GM19397 (cell line): ENCODE measurements at regions not wholly inside any gene's neighbourhood (a gene's known extent, or its start where the extent isn't known, plus 50 kb on each side); places are given as distances from the start of the nearest gene placed in this dataset.
"Not testable (repeated sequence)": the region's sequence is repeated elsewhere in the genome, so short reads cannot be mapped to it uniquely, and the experiment has no call there.

Source experiments
- ATAC-seq: cut with Tn5 transposase; IDR thresholded peaks from one replicate; pipeline ENCODE4 v1.9.1; 2021; ENCODE audit warnings: mild to moderate bottlenecking, moderate library complexity; ENCODE audit not compliant: unreplicated experiment

- ATAC-seq = no peak
These were observed 323.6 kb upstream of the PRR16 start for GRCh38 chr5:120140501-120140900.

DNA sequence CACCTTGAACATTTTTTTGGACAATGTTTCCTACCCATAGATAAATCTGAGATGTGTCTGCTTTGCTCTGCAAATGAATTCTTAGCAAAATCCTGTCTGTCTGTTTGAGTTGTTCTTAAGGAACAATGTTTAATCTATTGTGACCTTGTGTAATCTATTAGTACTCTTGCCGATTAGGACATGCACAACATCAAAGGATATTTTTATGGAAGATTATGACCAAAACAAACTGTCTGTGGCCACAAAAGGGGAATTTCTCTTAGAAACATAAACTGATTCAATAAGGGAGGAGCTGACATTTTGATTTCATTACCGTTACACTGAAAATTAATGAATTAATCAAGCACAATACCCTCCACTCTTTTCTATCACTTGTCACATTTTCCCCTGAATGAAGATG, 323.0 kb upstream of the PRR16 start:
- no peak for ATAC-seq

- ATAC-seq = no peak
These were observed 317.3 kb upstream of the PRR16 start for GRCh38 chr5:120146787-120147186.

DNA sequence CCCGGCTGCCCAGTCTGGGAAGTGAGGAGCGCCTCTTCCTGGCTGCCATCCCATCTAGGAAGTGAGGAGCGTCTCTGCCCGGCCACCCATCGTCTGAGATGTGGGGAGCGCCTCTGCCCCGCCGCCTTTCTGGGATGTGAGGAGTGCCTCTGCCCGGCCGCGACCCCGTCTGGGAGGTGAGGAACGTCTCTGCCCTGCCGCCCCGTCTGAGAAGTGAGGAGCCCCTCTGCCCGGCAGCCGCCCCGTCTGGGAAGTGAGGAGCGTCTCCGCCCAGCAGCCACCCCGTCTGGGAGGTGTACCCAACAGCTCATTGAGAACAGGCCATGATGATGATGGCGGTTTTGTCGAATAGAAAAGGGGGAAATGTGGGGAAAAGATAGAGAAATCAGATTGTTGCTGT, 316.2 kb upstream of the PRR16 start:
- not testable (repeated sequence) for ATAC-seq

GRCh38 chr5:120150770-120151169, 313.3 kb upstream of the PRR16 start:
- no peak for ATAC-seq

- no peak for ATAC-seq
These were observed 312.9 kb upstream of the PRR16 start for GRCh38 chr5:120151181-120151580.

DNA sequence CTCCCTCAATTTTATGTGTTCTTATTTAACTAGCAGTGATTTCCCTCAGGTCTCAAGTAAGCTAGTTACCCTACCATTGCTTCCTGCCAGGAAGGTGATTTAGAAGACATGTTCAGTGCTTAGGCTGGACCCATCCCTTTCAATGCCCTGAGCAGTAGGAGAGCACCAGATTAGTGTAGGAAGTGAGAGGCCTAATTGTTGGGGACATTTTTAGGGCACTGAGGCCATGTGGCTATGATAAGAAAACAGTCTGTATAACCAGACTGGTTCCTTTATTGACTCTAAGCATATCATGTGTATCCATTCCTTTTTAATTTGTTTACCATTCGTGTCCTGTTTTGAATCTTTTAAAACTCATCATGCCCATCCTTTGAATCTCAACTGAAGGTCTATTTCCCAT, 312.3 kb upstream of the PRR16 start:
- ATAC-seq = no peak

GRCh38 chr5:120152472-120152871, 311.6 kb upstream of the PRR16 start:
- ATAC-seq = no peak

- ATAC-seq = no peak
These were observed 311.2 kb upstream of the PRR16 start for GRCh38 chr5:120152931-120153330.

DNA sequence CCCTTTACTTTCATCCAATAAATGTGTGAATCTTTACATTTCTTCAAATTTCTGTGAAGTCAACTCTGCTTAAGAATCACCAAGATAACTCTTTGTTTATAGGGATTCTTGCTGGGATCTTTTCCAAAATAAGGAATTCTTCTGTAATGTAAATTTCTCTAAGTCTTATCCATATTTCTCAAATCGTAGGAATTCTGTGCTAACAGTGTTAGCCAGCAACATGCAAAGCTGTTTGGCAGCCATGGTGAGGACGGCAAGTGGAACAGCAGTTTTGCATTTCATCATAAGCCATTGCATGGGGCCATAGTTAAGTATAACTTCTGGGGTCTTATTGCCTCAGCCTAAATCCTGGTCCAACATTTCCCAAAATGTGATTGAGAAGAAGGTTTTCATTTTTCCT, 310.5 kb upstream of the PRR16 start:
- ATAC-seq = no peak

DNA sequence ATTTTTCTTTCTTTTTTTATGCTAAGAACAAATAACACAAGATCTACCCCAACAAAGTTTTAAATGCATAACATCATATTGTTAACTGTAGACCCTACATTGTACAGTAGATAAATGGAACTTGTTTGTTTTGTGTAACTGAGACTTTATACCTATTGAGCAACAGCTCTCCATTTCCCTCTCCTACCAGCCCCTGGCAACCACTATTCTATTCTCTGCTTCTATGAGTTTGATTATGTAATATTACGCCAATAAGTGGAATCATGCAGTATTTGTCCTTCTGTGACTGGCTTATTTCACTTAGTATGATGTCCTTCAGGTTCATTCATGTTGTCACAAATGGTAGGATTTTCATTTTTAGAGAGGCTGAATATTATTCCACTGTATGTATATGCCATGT, 308.2 kb upstream of the PRR16 start:
- ATAC-seq = no peak

DNA sequence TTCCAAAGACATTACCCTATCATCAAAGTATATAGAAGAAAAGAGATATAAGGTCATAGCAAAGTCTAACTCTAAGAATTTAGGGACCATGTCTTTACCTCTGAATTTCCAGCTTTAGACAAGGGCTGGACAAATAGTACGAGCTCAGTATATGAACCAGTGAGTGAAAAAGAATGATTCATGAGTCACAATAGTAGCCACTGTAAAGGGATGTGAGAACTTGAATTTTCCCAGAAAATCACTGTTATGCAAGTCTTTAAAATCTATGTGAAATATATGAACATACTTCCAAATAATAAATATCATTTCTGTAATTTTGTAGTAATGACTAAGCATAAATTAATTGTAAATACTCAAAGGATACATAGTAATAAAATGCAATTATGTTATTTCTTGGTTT, 305.9 kb upstream of the PRR16 start:
- ATAC-seq = no peak

DNA sequence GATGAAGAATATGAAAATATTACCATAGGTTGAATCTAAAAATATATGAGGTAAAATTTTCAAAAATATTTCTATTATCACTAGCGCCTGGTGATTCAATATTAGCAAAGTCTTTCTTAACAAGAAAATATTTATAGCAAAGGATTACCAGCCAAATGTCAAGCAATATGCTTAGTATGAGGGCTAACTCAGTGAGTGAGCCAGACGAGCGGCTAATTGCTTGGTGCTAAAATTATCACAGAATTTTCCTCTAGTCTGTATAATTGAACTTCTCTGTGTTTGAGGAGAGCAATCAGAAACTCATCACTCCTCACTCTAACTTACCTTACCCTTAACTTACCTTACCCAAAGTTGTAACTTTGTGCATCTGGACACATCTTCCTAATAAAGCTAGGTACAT, 304.9 kb upstream of the PRR16 start:
- no peak for ATAC-seq

DNA sequence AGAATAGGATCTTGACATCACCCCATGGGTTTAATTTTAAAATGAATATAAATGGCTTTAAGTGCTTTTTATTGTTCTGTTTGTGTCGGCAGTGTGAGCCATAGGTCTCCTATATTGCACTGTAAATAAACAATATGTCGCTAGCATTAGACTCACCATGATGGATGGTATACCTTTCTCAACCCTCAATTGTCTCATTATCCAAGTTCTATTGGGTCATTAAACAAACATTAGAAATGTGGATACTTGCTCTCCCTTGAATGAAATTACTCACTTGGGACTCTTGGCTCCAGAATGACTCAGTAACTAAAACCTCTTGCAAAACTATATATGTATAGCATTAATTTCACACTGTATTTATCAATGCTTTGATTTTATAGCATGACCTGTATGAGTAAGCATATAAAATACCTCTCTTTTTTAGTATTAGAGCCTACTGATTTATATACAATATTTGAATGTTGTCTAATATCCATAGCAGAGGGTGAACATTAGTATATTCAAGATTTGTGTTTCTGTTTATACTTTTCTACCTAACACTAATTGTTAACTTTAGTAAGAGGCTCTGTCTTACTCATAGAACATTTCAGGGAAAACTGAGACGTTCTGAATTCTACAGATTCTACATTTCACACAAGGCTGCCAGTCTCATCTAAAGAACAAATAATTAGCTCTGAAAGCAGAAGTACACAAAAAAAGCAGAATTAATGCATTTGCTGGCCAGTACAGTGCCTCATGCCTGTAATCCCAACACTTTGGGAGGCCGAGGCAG, 303.8 kb upstream of the PRR16 start:
- ATAC-seq = no peak

GRCh38 chr5:120162321-120162720, 301.8 kb upstream of the PRR16 start:
- ATAC-seq = no peak

- no peak for ATAC-seq
These were observed 300.1 kb upstream of the PRR16 start for GRCh38 chr5:120164037-120164436.

DNA sequence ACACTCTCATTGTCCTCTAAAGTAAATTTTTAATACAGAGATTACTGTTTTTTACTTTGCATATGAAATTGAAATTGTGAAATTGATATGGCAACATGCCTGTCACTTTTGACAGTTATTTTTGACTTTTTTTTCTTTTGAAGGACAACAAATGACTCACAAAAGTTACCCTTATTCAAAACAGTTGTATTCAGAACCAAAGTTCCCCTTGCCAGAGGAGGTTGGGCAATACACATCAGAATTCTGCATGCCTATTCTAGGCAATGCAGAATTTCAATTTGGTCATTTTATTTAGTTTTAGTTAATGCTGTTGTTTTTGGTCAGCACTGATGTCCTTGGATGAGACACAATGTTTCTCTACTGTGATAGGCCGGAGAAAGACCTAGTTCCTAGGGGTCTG, 299.1 kb upstream of the PRR16 start:
- ATAC-seq = no peak

GRCh38 chr5:120173125-120173524, 291.0 kb upstream of the PRR16 start:
- no peak for ATAC-seq

DNA sequence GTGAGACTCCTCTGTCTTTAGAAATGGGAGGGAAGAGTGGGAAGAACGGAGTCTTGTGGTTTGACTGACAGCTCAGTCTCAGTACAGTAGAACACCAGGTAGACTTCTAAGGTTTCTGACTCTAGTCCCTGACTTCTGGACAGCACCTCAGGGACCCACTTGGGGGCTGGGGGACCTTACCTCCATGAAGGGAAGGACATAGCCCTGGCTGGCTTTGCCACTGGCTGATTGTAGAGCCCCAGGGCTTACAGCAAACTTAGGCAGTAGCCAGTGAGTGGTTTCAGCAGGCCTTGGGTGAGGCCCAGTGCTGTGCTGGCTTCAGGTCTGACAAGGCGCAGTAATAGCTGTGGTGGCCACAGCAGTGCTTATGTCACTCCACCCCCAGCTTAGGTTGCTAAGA, 290.0 kb upstream of the PRR16 start:
- ATAC-seq = no peak

DNA sequence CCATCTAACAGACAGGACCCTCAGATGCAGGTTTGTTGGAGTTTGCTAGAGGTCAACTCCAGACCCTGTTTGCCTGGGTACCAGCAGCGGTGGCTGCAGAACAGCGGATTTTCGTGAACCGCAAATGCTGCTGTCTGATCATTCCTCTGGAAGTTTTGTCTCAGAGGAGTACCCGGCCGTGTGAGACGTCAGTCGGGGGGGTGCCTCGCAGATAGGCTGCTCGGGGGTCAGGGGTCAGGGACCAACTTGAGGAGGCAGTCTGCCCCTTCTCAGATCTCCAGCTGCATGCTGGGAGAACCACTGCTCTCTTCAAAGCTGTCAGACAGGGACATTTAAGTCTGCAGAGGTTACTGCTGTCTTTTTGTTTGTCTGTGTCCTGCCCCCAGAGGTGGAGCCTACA, 282.9 kb upstream of the PRR16 start:
- ATAC-seq = not testable (repeated sequence)

DNA sequence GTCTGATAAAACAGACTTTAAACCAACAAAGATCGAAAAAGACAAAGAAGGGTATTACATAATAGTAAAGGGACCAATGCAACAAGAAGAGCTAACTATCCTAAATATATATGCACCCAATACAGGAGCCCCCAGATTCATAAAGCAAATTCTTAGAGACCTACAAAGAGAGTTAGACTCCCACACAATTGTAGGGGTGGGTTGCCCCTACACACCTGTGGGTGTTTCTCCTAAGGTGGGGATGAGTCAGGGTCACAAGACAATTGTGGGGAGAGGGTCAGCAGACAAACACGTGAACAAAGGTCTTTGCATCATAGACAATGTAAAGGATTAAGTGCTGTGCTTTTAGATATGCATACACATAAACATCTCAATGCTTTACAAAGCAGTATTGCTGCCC, 269.4 kb upstream of the PRR16 start:
- not testable (repeated sequence) for ATAC-seq

DNA sequence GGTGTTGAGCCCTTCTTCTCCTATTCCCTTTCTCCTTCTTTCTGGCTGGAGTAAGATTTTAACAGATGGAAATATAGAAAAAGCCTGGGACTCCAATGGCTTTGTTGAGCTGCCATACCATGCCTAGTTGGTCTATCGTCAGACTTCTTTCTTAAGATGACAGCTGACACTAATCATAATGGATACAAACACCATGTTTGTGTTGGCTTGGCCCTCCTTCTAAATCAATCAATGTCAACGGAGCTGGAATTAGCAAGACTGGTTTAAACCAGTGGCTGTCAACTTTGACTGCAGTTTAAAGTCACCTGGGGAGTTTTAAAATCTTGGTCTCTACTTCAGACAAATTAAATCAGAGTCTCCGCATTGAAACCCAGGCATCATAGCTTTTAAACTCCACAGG, 264.5 kb upstream of the PRR16 start:
- no peak for ATAC-seq

- no peak for ATAC-seq
These were observed 257.0 kb upstream of the PRR16 start for GRCh38 chr5:120207129-120207528.
